Sigmoid colon (tissue), 4 donors: ENCODE measurements at regions not wholly inside any gene's neighbourhood (a gene's known extent, or its start where the extent isn't known, plus 50 kb on each side); places are given as distances from the start of the nearest gene placed in this dataset.

ENCODE experiments used
- POLR2A ChIP-seq, 2 donors: fragments of 450-650 bp; IDR thresholded peaks; one replicate each; pipeline ENCODE4 v1.6.1; 2016; ENCODE audit warnings: antibody characterized with exemption in 2 of 2, mild to moderate bottlenecking in 2 of 2, moderate library complexity in 2 of 2
- POLR2AphosphoS5 ChIP-seq, 4 donors: sonication (generic); formaldehyde crosslinking; IDR thresholded peaks; one replicate each; pipeline ENCODE4 v1.6.1; 2017; ENCODE audit warnings: antibody characterized with exemption in 4 of 4

- TF ChIP-seq POLR2AphosphoS5 (IDR thresholded peaks at IDR 0.05) (no peak), POLR2A (IDR thresholded peaks at IDR 0.05) (no peak)
These were observed 130.9 kb upstream of the GOLGA6L6 start for GRCh38 chr15:20672470-20672869.
